ENCODE measurements at regions not wholly inside any gene's neighbourhood (a gene's known extent, or its start where the extent isn't known, plus 50 kb on each side); places are given as distances from the start of the nearest gene placed in this dataset.

GRCh38 chr4:11722223-11722622, 293.5 kb upstream of the HS3ST1 start:
- TF ChIP-seq, protein P1, sequence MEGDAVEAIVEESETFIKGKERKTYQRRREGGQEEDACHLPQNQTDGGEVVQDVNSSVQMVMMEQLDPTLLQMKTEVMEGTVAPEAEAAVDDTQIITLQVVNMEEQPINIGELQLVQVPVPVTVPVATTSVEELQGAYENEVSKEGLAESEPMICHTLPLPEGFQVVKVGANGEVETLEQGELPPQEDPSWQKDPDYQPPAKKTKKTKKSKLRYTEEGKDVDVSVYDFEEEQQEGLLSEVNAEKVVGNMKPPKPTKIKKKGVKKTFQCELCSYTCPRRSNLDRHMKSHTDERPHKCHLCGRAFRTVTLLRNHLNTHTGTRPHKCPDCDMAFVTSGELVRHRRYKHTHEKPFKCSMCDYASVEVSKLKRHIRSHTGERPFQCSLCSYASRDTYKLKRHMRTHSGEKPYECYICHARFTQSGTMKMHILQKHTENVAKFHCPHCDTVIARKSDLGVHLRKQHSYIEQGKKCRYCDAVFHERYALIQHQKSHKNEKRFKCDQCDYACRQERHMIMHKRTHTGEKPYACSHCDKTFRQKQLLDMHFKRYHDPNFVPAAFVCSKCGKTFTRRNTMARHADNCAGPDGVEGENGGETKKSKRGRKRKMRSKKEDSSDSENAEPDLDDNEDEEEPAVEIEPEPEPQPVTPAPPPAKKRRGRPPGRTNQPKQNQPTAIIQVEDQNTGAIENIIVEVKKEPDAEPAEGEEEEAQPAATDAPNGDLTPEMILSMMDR (optimal IDR thresholded peaks at IDR 0.05 in 1 of 3, IDR thresholded peaks at IDR 0.05 in 1 of 3, conservative IDR thresholded peaks at IDR 0.05 in 1 of 3; ENCODE audit: extremely low read depth in 1 of 3, insufficient read depth in 2 of 3, low read length in 3 of 3) = no peak
- TF ChIP-seq EZH2 (IDR thresholded peaks at IDR 0.05; ENCODE audit: low read length) = no peak

Measured in keratinocyte (primary cell).